ENCODE measurements at regions not wholly inside any gene's neighbourhood (a gene's known extent, or its start where the extent isn't known, plus 50 kb on each side); places are given as distances from the start of the nearest gene placed in this dataset.

- TF ChIP-seq POLR2A (IDR thresholded peaks at IDR 0.05; ENCODE audit: low read depth, low read length) (no peak), POLR2AphosphoS5 (IDR thresholded peaks at IDR 0.05; ENCODE audit: low read depth, low read length) (no peak)
Measured at GRCh38 chr2:192578780-192579179, 384.0 kb upstream of the TMEFF2 start.

Data from GM12892 (cell line).